Heart left ventricle (tissue), 13 donors: ENCODE measurements at regions not wholly inside any gene's neighbourhood (a gene's known extent, or its start where the extent isn't known, plus 50 kb on each side); places are given as distances from the start of the nearest gene placed in this dataset.

Source experiments
- POLR2A ChIP-seq, 2 donors: fragments of 450-650 bp; IDR thresholded peaks; one replicate each; pipeline ENCODE4 v1.6.1; 2017; ENCODE audit warnings: antibody characterized with exemption in 2 of 2, mild to moderate bottlenecking in 2 of 2, moderate library complexity in 2 of 2
- TF ChIP-seq, protein P1 (sequence below), 12 donors: fragments of 200-600 bp; sonication (generic) in 4 of 12; IDR thresholded peaks; one replicate each; pipeline versions ENCODE4 v1.5.0 to v1.8.0; 2018 to 2022; ENCODE audit warnings: antibody characterized with exemption in 12 of 12, mild to moderate bottlenecking in 5 of 12
- donor health status: ischemic (EF 13 %, LVEDD 7.1; RV severe dilation, severe dysfunction).
- donor health status: DM: no; HTN: yes; CAD: no.
- donor health status: DM: no; HTN: no; CAD: no.
- donor health status: ischemic (EF 25% LVEDD 6.9; RV normal size, moderate dysfunction).
- donor health status: ischemic (EF 25% LVEDD 5.7; RV mildly dilated, moderate dysfunction).
- donor health status: ischemic (EF 35%, LVEDD 5.7; RV mildly dilated, moderate dysfunction).
- donor health status: nonischemic (EF 11% LVEDD 7.7; RV severe dilation, severe dysfunction).
- donor health status: DM: yes; HTN: yes; CAD: no.
- donor health status: PGD.
- donor health status: ischemic (EF 29% LVEDD 5.4; RV normal size, mild dysfunction).
- donor health status: nonischemic (EF 23%, LVEDD 6.1; RV moderate dilation, normal function).

DNA sequence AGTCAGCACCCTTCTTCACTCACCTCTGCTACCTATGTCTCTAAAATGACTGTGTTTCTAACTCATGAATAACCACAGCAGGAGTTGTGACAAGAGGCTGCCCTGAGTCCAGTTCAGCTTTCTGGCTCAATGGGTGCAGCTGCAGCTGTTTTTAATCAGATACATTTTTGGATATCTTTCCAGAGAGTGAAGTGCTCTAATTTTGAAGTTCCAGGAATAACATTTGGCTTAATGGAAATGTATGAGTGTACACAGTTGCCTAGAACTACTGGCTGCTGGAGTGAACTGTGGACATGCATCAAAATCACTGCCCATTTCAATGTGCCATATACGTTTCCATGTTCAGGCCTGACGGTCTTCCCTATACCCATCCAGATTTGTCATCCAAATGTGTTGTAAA lies 769.5 kb upstream of the ANO3 start:
- no peak for TF ChIP-seq POLR2A (IDR thresholded peaks at IDR 0.05)
- TF ChIP-seq, protein P1, sequence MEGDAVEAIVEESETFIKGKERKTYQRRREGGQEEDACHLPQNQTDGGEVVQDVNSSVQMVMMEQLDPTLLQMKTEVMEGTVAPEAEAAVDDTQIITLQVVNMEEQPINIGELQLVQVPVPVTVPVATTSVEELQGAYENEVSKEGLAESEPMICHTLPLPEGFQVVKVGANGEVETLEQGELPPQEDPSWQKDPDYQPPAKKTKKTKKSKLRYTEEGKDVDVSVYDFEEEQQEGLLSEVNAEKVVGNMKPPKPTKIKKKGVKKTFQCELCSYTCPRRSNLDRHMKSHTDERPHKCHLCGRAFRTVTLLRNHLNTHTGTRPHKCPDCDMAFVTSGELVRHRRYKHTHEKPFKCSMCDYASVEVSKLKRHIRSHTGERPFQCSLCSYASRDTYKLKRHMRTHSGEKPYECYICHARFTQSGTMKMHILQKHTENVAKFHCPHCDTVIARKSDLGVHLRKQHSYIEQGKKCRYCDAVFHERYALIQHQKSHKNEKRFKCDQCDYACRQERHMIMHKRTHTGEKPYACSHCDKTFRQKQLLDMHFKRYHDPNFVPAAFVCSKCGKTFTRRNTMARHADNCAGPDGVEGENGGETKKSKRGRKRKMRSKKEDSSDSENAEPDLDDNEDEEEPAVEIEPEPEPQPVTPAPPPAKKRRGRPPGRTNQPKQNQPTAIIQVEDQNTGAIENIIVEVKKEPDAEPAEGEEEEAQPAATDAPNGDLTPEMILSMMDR (IDR thresholded peaks at IDR 0.05): no peak
